Kidney glomerular epithelial cell (primary cell): ENCODE measurements at regions not wholly inside any gene's neighbourhood (a gene's known extent, or its start where the extent isn't known, plus 50 kb on each side); places are given as distances from the start of the nearest gene placed in this dataset.
A peak's percentile ranks its signal among the peaks of the same experiment; 100 is the strongest.

Experiments used
- DNase-seq: peaks from one replicate; lab custom pipeline; 2025; lab: John Stamatoyannopoulos, UW

DNA sequence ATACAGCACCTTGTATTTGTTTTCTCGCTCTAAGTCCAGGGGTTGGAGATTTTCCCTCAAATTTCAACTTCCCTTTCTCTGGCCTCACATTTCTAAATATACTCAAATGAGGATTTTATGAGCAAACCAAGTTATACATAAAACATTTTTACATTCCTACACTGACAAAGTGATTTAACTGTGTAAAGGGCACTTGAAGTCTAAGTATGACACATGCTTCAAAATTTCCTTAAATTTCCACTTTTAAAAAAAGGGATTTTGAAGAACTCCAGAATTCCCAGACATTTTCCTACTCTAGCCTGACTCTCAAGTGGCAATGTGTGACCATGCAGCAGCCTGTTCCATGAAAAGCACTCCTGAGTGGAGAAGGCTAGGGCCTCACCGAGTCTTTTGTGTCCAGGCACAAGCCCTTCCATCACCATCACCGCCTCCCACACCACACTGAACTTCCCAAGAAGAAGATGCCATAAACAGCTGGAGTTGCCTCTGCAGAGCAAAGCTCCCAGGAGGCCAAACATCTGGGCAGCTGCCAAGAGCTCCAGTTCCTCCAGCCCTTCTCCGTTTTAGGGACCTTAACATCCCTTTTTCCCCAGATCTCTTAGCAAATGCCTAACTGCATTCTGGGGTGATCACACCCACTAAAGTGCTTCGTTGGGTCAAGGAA is 68.9 kb downstream of the NCR2 start:
- no peak for DNase-seq

DNA sequence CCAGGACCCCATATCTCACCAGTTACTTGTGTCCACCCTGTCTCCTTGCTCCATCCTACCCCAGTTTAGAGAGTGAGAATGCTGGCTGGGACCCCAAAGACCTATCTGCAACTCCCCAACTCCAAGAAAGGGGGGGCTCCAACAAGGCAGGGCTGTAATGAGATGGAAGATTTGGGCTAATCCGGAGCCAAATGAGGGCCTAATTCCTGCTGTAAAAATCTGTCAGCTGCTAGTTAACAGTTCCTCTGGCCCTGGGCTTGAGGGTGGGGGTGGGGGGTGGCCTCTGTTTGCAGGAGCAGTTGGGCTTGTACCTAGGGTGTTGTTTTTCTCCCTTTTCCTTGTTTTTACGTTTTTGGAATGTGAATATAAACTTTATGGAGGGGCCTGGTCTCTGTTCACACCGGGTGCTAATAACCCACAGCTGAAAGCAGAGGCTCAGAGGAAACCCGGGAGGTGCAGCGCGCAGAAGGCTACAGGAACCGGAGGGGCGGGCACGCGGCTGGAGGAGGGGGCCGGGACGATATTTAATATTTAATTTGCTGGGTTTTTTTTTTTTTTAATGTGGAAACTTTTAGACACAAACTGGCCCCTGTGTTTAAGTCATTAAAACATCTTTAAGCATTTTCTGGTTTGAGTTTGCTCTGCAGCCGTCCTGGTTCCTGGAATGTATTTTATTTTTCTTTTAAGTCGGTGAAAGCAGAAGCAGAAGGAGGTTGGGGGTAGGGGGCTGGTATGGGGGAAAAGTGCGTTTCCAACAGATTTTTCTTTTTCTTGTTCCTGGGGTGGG is 70.7 kb downstream of the NCR2 start:
- no peak for DNase-seq

DNA sequence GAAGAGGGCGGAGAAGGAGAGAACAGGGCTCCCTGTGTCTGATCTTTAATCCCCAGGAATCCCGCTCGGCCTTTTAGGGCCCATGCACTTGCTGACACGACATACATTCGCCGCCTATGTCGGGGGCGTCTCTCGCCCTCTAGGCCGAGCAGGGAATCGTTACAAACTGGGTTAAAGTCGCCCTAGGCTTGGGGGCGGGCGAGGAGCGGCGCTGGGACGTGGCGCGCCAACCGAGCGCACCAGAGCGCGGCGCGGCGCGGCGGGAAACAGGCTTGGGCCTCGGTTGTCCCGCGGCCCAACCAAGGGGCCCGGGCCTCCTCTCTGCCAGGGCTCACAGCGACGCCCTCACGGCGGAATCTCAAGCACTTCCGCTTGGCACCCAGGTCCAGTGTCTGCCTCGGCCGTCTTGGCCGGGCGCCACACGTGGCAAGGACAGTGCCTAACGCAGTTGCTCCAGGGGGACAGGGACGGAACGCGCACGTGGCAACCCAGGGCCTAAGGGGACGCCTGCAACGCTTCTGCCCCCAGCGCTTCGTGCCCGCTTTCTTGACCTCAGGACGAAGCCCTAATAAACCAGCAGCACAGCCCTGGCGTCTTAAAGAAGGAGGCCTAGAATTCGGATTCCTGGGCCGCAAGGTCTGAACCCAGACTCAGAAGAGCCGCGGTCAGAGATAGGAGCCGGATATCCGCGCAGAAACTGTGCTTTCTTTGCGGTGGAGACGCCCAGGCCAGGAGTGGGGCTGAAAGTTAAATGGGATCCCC is 71.5 kb downstream of the NCR2 start:
- DNase-seq: no peak

DNA sequence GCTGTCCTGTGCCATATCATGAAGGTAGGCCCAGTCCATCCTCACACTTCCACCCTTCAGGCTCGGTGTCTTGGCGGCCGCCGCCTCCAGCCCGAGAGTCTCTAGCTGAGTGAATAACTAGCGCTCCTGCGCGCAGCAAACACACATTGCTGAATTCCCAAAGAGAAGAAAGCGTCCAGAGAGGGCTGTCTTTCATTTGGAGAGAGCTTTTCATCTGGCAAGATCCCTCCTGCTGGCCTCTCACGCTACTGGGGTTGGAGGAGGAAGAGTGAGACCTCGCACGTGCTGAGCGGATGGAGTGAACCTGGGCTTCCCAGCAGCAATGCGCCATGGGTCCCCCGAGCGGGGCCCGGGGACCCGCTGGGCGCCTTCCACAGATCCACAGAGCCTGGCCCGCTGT is 73.2 kb downstream of the NCR2 start:
- no peak for DNase-seq

DNA sequence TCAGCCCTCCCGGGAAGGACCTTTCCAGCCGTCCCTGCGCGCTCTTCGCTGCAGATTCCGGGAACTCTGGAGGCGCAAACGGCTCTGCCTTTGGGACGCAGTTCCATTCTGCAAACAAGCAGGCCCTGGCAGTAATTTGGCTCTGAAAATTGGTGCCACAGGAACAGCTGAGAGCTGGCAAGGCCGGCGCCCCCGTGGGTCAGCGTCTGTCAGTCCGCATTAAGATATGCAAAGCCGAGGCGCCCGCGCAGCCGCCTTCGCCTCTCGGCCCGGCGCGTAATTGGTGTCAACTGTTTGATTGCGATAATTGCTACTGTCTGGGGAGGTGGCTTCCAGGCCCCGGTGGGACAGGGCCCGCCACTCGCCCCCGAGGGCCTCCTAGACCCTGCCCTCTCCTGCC is 73.6 kb downstream of the NCR2 start:
- no peak for DNase-seq

DNA sequence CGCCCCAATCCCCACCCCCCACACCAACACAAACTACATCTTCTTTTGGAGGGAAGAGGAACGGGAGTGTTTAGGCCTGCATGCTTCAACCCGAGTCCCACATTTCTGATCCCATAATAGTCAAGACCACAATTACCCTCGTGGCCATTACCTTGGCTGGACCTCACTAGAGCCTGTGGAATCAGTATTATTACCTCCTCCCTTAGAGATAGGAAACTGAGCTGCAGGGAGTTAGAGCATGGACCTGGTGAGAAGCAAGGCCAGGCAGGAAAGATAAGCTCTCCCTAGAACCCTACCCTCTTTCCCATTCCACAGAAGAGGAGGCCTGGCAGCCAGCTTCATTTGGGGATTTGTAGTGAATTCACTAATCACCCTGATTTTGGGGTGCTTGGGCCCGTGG is 74.1 kb downstream of the NCR2 start:
- no peak for DNase-seq

DNA sequence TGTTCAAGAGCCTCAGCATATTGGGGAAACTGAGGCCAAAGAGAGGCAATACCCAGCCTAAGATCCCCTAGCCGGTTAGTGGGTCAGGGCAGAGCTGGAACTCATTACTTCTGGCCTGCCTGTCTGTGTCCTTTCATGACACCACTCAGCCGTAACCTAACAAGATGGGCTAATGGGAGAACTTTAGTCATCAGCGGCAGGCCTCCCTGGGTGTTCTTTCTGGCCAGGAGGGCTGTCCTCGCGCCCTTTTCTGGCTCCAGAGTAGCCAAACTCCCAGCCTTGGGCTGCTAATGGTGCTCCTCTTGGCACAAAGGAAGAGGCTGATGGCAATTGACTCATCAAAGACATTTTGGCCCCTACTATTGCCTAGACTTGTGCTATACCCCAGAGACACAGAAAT is 76.6 kb downstream of the NCR2 start:
- no peak for DNase-seq

DNA sequence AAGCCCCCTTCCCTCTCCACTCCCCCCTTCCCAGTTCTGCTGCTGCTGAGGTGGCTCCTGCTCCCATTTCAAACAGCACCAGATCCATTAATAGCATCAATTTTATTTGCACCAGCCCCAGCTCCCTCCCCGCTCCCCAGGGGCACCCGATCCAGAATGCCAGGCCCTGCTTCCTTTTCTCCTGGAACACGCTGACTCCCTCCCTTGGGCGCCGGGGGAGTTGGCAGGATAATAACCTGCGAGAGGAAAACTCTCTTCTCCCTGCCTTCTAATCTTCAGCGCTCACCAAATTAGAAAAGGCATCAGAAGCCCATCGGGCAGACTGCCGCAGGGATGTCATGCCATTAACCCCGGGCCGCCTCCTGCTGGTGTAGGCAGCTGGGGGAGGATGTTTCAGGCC is 77.8 kb downstream of the NCR2 start:
- DNase-seq: no peak

DNA sequence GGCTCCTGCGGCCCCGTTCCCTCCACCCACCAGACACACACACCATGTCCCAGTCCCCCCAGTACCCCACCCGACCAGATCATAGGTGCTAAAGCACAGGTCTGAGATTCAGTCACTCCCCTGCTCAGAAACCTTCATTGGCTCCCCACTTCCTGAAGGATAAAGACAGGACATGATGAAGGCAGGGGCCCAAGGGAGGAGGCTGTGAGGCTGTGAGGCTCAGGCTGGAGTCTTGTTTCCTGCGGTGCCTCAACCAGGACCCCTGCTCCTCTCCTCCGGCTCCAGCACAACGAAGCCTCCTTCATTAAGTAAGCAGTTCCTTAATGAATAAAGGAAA is 81.1 kb downstream of the NCR2 start:
- no peak for DNase-seq

DNA sequence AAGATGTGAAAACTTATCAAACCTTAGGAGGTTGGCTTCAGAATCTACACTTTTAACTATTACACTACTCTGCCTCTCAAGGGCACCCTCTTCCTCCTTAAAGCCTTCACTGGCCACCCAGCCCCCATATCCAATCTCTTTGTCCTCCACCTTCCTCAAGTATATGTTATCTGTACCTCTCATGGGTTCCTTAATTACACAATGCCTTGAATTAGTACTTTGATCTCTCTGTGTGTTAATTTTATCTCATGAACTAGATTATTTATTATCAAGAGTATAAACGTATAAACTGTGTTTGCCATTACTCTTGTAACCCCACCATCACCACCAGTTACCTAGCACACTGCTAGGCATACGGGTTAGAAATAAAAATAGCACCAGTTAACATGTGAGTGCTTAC is 83.3 kb downstream of the NCR2 start:
- DNase-seq: no peak

DNA sequence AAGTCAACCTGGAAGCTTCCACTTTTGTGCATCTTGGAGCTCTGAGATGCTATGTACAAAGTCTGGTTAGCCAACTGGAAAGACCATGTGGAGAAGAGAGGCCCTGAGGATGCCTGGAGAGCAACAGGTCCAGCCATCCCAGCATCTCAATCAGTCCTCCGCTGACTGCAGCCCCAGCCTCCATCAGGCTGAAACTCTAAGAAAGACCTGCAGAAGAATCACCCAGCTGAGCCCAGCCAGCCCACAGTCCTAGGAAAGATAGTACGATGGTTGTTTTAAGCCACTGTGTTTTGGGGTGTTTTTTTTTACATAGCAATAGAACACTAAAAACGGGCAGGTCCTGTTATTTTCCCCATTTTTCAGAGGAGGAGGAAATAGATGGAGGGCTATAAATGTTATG is 84.0 kb downstream of the NCR2 start:
- no peak for DNase-seq

DNA sequence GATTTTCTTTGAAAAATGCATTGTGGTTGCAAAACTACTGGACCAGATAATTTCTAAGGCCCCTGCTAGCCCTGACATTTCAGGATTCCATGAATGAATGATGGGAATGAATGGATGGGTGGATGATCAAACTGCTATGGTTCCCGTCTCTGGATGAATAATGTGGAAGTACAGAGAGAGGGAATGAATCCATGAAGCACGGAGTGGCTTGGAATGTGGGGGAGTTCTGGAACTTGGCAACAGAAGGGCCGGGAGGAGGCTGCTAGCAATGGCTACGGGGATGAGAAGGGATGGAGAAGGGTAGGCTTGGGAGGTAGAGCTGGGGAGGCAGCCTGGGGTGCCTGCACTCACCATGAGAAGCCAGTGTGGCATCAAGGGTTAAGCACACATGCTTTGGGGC is 84.8 kb downstream of the NCR2 start:
- DNase-seq: peak; percentile 64

DNA sequence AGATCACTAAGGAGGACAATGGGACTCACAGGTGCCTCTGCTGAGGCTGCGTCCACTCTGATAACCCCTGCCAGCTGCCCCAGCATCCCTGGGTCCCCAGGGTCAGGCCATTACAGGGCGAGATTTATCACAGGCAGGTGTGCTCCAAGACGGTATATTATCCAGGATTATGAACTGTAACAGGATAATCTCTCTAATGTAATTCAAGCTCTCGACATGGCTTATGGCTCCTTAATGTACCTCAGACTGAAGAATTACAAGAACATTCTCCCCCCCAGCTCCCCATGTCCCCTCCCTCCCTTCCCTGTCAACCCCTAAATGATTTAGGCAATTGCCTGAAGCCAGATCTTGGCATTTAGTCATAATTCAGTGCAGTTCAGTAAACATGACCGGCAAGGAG is 86.8 kb downstream of the NCR2 start:
- DNase-seq: no peak

DNA sequence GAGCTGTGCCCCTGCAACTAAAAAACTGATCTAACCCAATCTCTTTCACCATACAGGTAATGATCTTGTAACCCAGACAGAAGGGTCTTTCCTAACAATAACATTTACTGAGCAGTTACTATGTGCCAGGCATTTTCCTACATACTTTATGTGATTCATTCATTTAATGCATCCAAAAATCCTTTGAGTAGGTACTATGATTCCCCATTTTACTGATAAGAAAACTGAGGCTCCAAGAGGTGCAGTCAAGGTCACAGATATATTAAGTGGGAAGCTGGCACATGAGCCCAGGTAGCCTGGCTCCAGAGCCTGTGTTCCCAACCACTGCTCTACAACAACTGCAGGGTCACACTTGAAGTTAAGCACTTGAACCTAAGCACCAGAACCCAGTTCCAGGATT is 87.6 kb downstream of the NCR2 start:
- no peak for DNase-seq

DNA sequence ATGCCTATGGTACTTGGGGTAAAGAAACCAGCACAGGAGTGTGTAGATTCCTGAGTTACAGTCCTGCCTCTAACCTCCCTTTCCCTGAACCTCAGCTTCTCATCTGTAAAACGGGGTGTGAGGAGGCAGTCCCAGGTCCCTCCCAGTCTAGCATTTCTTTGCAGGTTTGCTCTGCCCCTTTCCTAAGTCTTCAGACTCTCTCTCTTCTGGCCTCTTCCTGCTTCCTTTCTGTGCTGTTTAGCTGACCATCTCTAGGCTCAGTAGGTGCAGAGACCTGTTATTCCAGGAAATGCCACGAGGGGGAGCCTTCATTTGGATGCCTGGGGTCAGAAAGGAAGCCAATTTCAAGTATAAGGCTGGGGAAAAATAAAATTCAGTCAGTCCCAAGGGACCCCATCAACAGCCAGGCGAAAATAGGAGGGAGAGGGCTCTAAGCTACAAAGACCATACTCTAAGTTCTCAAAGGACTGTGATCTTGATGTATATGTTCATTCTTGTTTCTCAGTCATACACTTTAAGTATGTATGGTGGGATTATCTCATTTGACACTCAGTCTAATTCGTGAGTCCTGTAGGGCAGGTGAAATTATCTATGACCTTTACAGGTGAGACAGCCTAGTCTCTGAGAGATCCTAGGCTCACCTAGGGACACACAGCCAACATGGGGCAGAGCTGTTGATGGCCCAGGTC is 89.1 kb downstream of the NCR2 start:
- peak; percentile 62 for DNase-seq

DNA sequence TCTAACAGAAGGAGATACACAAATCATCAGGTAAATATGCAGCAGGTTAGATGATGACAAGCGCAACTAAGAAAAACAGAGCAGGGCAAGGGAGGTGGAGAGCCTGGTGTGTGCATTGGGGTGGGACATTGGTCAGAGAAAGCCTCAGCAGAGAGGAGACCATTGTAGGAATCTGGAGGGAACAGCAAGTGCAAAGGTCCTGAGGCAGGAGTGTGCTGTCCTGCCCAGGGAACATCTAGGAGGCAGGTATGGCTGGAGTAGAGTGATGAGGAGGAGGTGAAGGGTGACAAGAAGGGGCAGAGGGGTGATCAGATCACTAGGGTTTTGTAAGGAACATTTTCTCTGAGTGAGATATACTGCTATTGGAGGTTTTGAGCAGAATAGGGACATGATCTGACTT is 90.1 kb downstream of the NCR2 start:
- no peak for DNase-seq

DNA sequence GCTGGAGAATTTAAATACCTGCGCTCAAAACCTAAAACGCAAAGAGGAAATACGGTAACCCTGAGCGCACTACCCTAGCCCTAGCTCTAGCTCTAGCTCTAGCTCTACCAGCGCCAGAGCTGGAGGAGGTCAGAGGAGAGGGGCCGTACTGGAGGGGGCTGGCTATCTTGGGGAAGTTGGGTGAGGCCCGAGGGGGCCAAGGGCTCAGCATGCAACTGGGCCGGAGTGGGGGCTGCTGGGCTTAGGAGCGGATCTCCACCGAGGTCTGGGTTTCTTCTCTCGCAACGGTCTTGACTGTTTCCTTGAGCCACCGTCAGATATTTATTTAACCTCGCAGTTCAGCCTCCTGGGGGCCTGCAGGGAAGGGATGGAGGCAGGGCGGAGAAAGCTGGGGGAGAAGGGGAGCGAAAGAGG is 91.0 kb downstream of the NCR2 start:
- DNase-seq: no peak

DNA sequence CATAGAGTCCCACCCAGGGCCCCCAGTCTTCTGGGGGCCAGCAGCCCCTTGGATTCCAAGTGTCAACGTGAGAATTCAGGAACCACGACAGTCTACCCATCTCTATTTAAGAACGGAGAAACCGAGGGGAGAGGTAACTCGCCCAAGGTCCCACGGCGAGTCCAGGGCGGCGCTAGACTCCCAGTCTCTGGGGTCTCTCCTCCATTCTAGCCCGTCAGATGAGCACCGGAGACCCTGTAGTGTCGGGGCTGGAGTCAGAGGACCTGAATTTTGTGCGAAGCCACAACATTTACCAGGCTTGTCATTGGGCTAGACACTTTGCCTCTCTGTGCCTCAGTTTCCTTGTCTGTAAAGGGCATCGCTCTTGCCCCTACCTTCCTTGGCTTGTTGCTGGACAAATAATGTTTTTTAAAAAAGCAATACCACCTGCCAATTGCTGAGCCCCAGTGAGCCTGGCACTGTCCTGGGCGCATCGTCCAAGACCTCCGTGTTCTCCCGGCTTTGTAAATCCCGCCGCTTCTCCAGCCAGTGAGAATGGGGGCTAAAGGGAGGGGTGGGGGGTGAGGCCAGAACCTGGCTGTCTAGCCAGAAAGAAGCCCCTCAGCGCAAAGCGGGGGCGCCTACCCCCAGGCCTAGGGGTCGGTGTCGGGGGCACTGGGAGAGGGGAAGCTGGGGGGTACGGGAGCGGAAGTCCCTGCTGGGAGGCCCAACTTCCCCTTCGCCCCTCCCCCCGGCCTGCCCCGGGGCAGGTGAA is 91.7 kb downstream of the NCR2 start:
- no peak for DNase-seq

DNA sequence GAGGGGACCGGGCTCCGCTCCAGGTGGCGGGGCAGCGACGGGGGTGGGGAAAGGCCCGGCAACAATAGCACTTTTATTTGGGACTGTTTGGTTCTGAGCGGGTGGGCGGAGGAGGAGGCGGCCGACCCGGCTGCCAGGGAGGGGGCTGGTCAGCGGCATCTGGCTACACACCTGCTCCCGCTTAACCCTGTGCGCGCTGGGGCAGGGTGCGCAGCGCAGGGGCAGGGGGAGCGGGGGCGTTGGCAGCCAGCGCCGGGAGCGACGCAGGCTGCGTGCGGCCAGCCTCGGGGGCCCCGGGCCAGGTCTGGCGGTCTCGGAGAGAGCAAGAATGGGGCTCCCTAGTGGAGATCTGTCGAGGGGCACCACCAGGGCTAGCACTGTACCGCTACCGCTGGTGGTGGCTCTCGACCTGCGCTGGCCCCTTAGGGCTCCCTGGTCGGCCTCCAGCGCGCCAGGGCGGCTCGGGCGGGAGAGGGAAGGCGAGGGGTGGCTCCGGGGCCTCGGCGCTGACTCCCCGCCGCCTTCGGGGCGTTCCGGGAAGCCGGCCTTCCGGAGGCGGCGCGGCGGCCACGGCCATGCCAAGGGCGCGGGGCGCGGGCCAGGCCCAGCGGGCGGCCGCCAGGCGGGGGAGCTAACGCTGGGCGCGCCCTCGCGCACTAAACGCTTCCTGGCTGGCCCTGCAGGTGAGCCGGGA is 92.4 kb downstream of the NCR2 start:
- DNase-seq: no peak

DNA sequence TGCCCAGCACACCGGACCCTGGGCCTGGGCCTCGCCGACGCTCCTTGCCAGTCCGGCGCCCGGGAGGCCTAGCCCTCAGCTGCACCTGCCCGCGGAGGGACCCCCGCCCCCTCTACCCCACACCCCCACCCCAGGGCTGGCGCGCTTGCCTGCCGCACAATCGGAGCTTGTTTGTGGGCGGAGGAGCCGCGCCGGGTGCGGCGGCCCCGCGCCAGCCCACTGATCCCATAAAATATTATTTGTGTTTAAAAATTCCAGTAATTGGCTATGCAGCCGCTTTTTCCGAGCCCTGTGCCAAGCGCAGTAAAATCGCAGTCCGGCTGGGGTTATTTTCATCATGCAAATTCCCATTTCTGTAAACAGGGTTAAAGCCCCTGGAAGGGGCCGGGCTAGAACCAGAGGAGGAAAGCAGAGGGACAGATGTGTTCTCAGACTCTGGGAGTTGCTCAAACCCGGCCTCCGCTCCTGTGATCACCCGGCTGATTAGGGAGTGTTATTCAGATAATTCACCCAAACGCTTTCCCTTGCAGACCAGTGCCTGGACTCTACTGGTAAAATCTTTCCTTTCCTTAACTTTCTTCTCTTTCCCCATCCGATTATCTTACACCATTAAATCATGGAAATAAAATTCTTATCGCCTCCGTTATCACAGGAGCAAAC is 93.1 kb downstream of the NCR2 start:
- no peak for DNase-seq

DNA sequence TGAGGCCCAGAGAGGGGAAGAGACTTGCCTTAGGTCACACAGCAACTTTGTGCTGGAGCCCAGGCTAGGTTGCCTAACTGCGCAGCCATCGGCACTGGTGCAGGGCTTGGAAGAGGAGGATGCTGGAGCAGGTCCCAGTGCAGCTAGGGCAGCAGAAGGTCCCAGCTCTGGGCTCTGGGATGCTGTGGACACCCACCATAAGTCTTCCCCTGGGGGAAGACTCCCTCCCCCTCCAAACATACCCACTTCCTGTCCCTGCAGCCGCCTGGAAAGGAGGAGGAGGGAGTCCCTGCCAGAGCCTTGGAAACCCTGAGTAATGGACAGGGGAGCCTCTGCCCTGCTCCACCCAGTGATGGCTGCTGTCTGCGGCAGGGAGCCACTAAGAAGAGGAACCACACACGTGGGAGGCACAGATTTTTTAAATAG is 93.6 kb downstream of the NCR2 start:
- peak; percentile 20 for DNase-seq
